ENCODE measurements at regions not wholly inside any gene's neighbourhood (a gene's known extent, or its start where the extent isn't known, plus 50 kb on each side); places are given as distances from the start of the nearest gene placed in this dataset.

GRCh38 chr20:7308163-7308562 lies 540.7 kb downstream of the BMP2 start:
- TF ChIP-seq CTCF (IDR thresholded peaks at IDR 0.05; ENCODE audit: insufficient read depth, low read length, poor library complexity, severe bottlenecking) (no peak), EZH2phosphoT487 (conservative IDR thresholded peaks at IDR 0.05; ENCODE audit: low read length) (no peak)
